NCI-H510A treated with DMSO at 0.1 percent for 48 hours (cell line): ENCODE measurements at regions not wholly inside any gene's neighbourhood (a gene's known extent, or its start where the extent isn't known, plus 50 kb on each side); places are given as distances from the start of the nearest gene placed in this dataset.

Experiments
- DNase-seq: peaks from one replicate; lab custom pipeline; 2025; lab: John Stamatoyannopoulos, UW

GRCh38 chr10:78186572-78186971, 152.9 kb downstream of the RPS24 start:
- DNase-seq: no peak

GRCh38 chr10:78187371-78187770, 153.7 kb downstream of the RPS24 start:
- DNase-seq: no peak

GRCh38 chr10:78188446-78188845, 154.8 kb downstream of the RPS24 start:
- no peak for DNase-seq

- no peak for DNase-seq
Measured at GRCh38 chr10:78190051-78190825, 156.6 kb downstream of the RPS24 start.

GRCh38 chr10:78191301-78191700, 157.6 kb downstream of the RPS24 start:
- no peak for DNase-seq

- no peak for DNase-seq
Measured at GRCh38 chr10:78193189-78193588, 159.5 kb downstream of the RPS24 start.

GRCh38 chr10:78194050-78194449, 160.4 kb downstream of the RPS24 start:
- DNase-seq: no peak

GRCh38 chr10:78194539-78195402, 161.1 kb downstream of the RPS24 start:
- DNase-seq: no peak

GRCh38 chr10:78196396-78196795, 162.7 kb downstream of the RPS24 start:
- DNase-seq: no peak

- DNase-seq: no peak
Measured at GRCh38 chr10:78196964-78197363, 163.3 kb downstream of the RPS24 start.

GRCh38 chr10:78197628-78198272, 164.1 kb downstream of the RPS24 start:
- DNase-seq: no peak

GRCh38 chr10:78199005-78199725, 165.5 kb downstream of the RPS24 start:
- DNase-seq: no peak

GRCh38 chr10:78199759-78200158, 166.1 kb downstream of the RPS24 start:
- DNase-seq: peak; percentile 46

GRCh38 chr10:78200686-78201085, 167.0 kb downstream of the RPS24 start:
- DNase-seq: no peak

GRCh38 chr10:78202386-78202785, 168.7 kb downstream of the RPS24 start:
- no peak for DNase-seq

GRCh38 chr10:78203915-78204818, 170.5 kb downstream of the RPS24 start:
- no peak for DNase-seq

- DNase-seq: no peak
Measured at GRCh38 chr10:78205457-78206016, 171.9 kb downstream of the RPS24 start.

- no peak for DNase-seq
Measured at GRCh38 chr10:78207216-78207615, 173.6 kb downstream of the RPS24 start.

GRCh38 chr10:78207776-78208175, 174.1 kb downstream of the RPS24 start:
- DNase-seq: no peak

GRCh38 chr10:78209970-78210369, 176.3 kb downstream of the RPS24 start:
- DNase-seq: no peak

GRCh38 chr10:78210548-78210947, 176.9 kb downstream of the RPS24 start:
- DNase-seq: no peak
